K562 (cell line): ENCODE measurements at regions not wholly inside any gene's neighbourhood (a gene's known extent, or its start where the extent isn't known, plus 50 kb on each side); places are given as distances from the start of the nearest gene placed in this dataset.

Source experiments
- ATAC-seq: fragments of 200-7000 bp; cut with Tn5 transposase; 3 replicates; pipeline ENCODE4 v1.9.1; 2020; ENCODE audit warnings: moderate library complexity
- BruUV-seq: library from RNA; stranded (reverse); fragments of 400-500 nt; replicated peaks from 2 replicates; lab custom pipeline; 2021; lab: Mats Ljungman, UMichigan
- CTCF ChIA-PET: fragments of 300-600 bp; formaldehyde crosslinking; extraction: SDS; loops from one replicate; lab custom pipeline; 2021; ENCODE audit warnings: low intra/inter-chr PET ratio; lab: Yijun Ruan, JAX
- POLR2A ChIA-PET: fragments of 300-600, 350-650 bp; sonication (Branson Sonifier 250); formaldehyde crosslinking; extraction: SDS; loops from one replicate; lab custom pipeline; 2021; ENCODE audit warnings: antibody characterized with exemption, inconsistent platforms; lab: Yijun Ruan, JAX
- DNase-seq, 4 experiments: peaks; one replicate each; pipeline versions ENCODE4 v3.0.0 to v3.0.0-alpha.2; 2011 to 2018; ENCODE audit warnings: low spot score in 3 of 4, mixed read lengths in 3 of 4; ENCODE audit errors: extremely low read depth in 1 of 4
- FAIRE-seq: peaks from 2 replicates; lab custom pipeline; 2011; peaks lifted over from hg19 to GRCh38; lab: Jason Lieb, UNC
- H2AFZ ChIP-seq: 2 replicates; pipeline ENCODE4 v1.6.0; 2011; ENCODE audit warnings: low read depth, low read length, control low read depth, inconsistent platforms
- H3K27ac ChIP-seq: fragments of 200-600 bp; 3 replicates; pipeline ENCODE4 v1.8.0; 2011; ENCODE audit warnings: low read depth, mild to moderate bottlenecking, control low read depth, inconsistent platforms, low read length, moderate library complexity, mixed read lengths; ENCODE audit errors: extremely low read depth
- H3K27me3 ChIP-seq, 2 experiments: fragments of 300-600 bp in 1 of 2; 2 replicates in 1 of 2; 3 replicates in 1 of 2; pipeline versions ENCODE4 v1.6.0 to v1.8.0; 2011; ENCODE audit warnings: inconsistent platforms in 2 of 2, low read length in 2 of 2, mild to moderate bottlenecking in 1 of 2, mixed read lengths in 1 of 2, moderate library complexity in 1 of 2; ENCODE audit not compliant: control insufficient read depth in 2 of 2, insufficient read depth in 2 of 2
- H3K36me3 ChIP-seq: fragments of 300-600 bp; 3 replicates; pipeline ENCODE4 v1.8.0; 2011; ENCODE audit warnings: mild to moderate bottlenecking, low read length, inconsistent platforms; ENCODE audit not compliant: control insufficient read depth, insufficient read depth
- H3K4me1 ChIP-seq, 2 experiments: fragments of 200-600 bp in 1 of 2; replicated peaks in 1 of 2; 2 replicates in 1 of 2; 3 replicates in 1 of 2; pipeline versions ENCODE4 v1.5.1 to v1.8.0; 2011; ENCODE audit warnings: inconsistent platforms in 2 of 2, low read length in 2 of 2, mild to moderate bottlenecking in 1 of 2, mixed read lengths in 1 of 2, moderate library complexity in 1 of 2; ENCODE audit not compliant: control insufficient read depth in 2 of 2, insufficient read depth in 2 of 2
- H3K4me2 ChIP-seq: 2 replicates; pipeline ENCODE4 v1.6.1; 2011; ENCODE audit warnings: low read length, control low read depth, inconsistent platforms, mixed read lengths; ENCODE audit not compliant: insufficient read depth
- H3K4me3 ChIP-seq: fragments of 200-600 bp; sonication (generic), shearing (Covaris generic); 2 replicates; pipeline ENCODE4 v1.5.1; 2016; ENCODE audit warnings: control low read depth, inconsistent platforms
- H3K79me2 ChIP-seq: fragments of 200-600 bp; 3 replicates; pipeline ENCODE4 v1.8.0; 2011; ENCODE audit warnings: low read length, inconsistent platforms; ENCODE audit not compliant: control insufficient read depth, insufficient read depth
- H3K9ac ChIP-seq, 2 experiments: 2 replicates each; pipeline versions ENCODE4 v1.6.0 to v1.6.1; 2011; ENCODE audit warnings: low read depth in 2 of 2, low read length in 2 of 2, control low read depth in 1 of 2, inconsistent platforms in 1 of 2, mild to moderate bottlenecking in 1 of 2, mixed read lengths in 1 of 2; ENCODE audit not compliant: insufficient read depth in 1 of 2
- H3K9me1 ChIP-seq: one replicate; pipeline ENCODE4 v1.6.0; 2011; ENCODE audit warnings: inconsistent platforms, mild to moderate bottlenecking, low read length, moderate library complexity; ENCODE audit not compliant: control insufficient read depth, insufficient read depth
- H3K9me3 ChIP-seq: replicated peaks from 2 replicates; pipeline ENCODE4 v1.5.1; 2011; ENCODE audit warnings: low read depth, low read length, inconsistent platforms; ENCODE audit not compliant: control insufficient read depth, insufficient read depth
- H4K20me1 ChIP-seq: replicated peaks from 2 replicates; pipeline ENCODE4 v1.6.1; 2011; ENCODE audit warnings: low read length, inconsistent platforms, mixed read lengths; ENCODE audit not compliant: control insufficient read depth, insufficient read depth
- EHMT2 ChIP-seq: fragments of 450-650 bp; IDR thresholded peaks from 2 replicates; pipeline ENCODE4 v1.6.1; 2018; ENCODE audit warnings: antibody characterized with exemption
- GATAD2B ChIP-seq: fragments of 450-650 bp; IDR thresholded peaks from 2 replicates; pipeline ENCODE4 v1.6.1; 2017; ENCODE audit warnings: mild to moderate bottlenecking, borderline replicate concordance
- MLX ChIP-seq, 2 experiments: fragments of 450-650 bp in 1 of 2; sonication (generic) in 1 of 2; formaldehyde crosslinking; conservative IDR thresholded peaks; 2 replicates each; pipeline versions ENCODE4 v1.4.0 to v1.8.1; 2020 to 2022; ENCODE audit warnings: mild to moderate bottlenecking in 1 of 2, missing genetic modification reagents in 1 of 2
- MTF1 ChIP-seq: fragments of 250-450 bp; sonication (Bioruptor Pico); IDR thresholded peaks from 2 replicates; pipeline ENCODE4 v1.9.0; 2021; ENCODE audit warnings: moderate library complexity, mild to moderate bottlenecking, inconsistent platforms, borderline replicate concordance
- NFATC3 ChIP-seq: fragments of 450-650 bp; IDR thresholded peaks from 2 replicates; pipeline ENCODE4 v1.6.1; 2017; ENCODE audit warnings: mild to moderate bottlenecking
- PATZ1 ChIP-seq: fragments of 250-450 bp; sonication (Bioruptor Pico); IDR thresholded peaks from 2 replicates; pipeline ENCODE4 v1.5.0; 2020; ENCODE audit warnings: mild to moderate bottlenecking, borderline replicate concordance
- TFE3 ChIP-seq: fragments of 450-650 bp; formaldehyde crosslinking; IDR thresholded peaks from 2 replicates; pipeline ENCODE4 v1.4.0; 2020; ENCODE audit warnings: mild to moderate bottlenecking, mixed read lengths
- XRCC3 ChIP-seq: fragments of 450-650 bp; IDR thresholded peaks from 2 replicates; pipeline ENCODE4 v1.6.1; 2017; ENCODE audit warnings: mild to moderate bottlenecking, moderate library complexity
- ZNF224 ChIP-seq: sonication (generic); formaldehyde crosslinking; IDR thresholded peaks from 2 replicates; pipeline ENCODE4 v1.8.0; 2022; ENCODE audit warnings: mild to moderate bottlenecking, missing genetic modification reagents
- ZNF324 ChIP-seq: fragments of 250-450 bp; sonication (Bioruptor Pico); IDR thresholded peaks from 2 replicates; pipeline ENCODE4 v1.4.0; 2020; ENCODE audit warnings: mild to moderate bottlenecking
- ZNF347 ChIP-seq: fragments of 450-650 bp; formaldehyde crosslinking; IDR thresholded peaks from 2 replicates; pipeline ENCODE4 v1.4.0; 2020; ENCODE audit warnings: low read depth, mild to moderate bottlenecking, moderate library complexity
- WGBS: fragments of 100-300 bp; shearing (Covaris generic); methylation state at CpG from one replicate; pipeline ENCODE4 v1.1.6; 2016; ENCODE audit warnings: low coverage, mixed read lengths; ENCODE audit not compliant: insufficient coverage; ENCODE audit errors: missing lambda C conversion rate; 5-methylcytosine and 5-hydroxymethylcytosine counted together
- in situ Hi-C: fragments of 300-500 bp; cut with MboI; formaldehyde crosslinking; loops from 4 replicates; pipeline ENCODE4 v1.15.0; 2018; ENCODE audit warnings: inconsistent platforms, mixed read lengths
- intact Hi-C: fragments of 100-400 bp; cut with micrococcal nuclease; formaldehyde crosslinking; loops from 2 replicates; pipeline ENCODE4 v1.14.2; 2022

- H3K9me3 ChIP-seq: no peaks in the 10 kb centered on the region
- no peaks in the 10 kb centered on the region for H4K20me1 ChIP-seq
- DNase-seq (no peak), FAIRE-seq (no peak), ATAC-seq (no peak)
- no peak overlapping the region for H3K9ac ChIP-seq
- WGBS: under 1% methylated on average over 11 of the region's 11 CpGs
- H2AFZ ChIP-seq: no peak overlapping the region
- H3K27ac ChIP-seq: no peak overlapping the region
- in situ Hi-C loops (no loop called here), intact Hi-C loops (no loop called here)
- ChIA-PET POLR2A (no interaction called here), CTCF (no interaction called here)
- no peaks in the 10 kb centered on the region for H3K79me2 ChIP-seq
- no peak overlapping the region for H3K4me3 ChIP-seq
- no peak for TF ChIP-seq NFATC3
- no peak for TF ChIP-seq ZNF324 (CRISPR knock-in tag)
- no peak for TF ChIP-seq ZNF224 (CRISPR knock-in tag)
- TF ChIP-seq ZNF347 (CRISPR knock-in tag): no peak
- TF ChIP-seq TFE3: no peak
- no peak for TF ChIP-seq XRCC3
- TF ChIP-seq MLX (CRISPR knock-in tag; conservative IDR thresholded peaks at IDR 0.05): no peak
- no peak for TF ChIP-seq GATAD2B
- TF ChIP-seq EHMT2: no peak
- TF ChIP-seq PATZ1 (CRISPR knock-in tag): no peak
- no peak for TF ChIP-seq MTF1 (CRISPR knock-in tag)
- H3K9me1 ChIP-seq: no peaks in the 10 kb centered on the region
- no TSS peak for BruUV-seq
- peaks cover 0 to 3% of the 10 kb centered on the region in 2 experiments; a peak in 1 of 5 replicates for H3K4me1 ChIP-seq
- H3K27me3 ChIP-seq: peaks cover 3 to 9% of the 10 kb centered on the region in 2 experiments; a peak in 2 of 5 replicates
- no peaks in the 10 kb centered on the region for H3K36me3 ChIP-seq
- no peak overlapping the region for H3K4me2 ChIP-seq
Observed at GRCh38 chr2:88860421-88861075, 169.1 kb downstream of the RPIA start.
